ENCODE measurements at regions not wholly inside any gene's neighbourhood (a gene's known extent, or its start where the extent isn't known, plus 50 kb on each side); places are given as distances from the start of the nearest gene placed in this dataset.
A peak's percentile ranks its signal among the peaks of the same experiment; 100 is the strongest.
"Not testable (repeated sequence)": the region's sequence is repeated elsewhere in the genome, so short reads cannot be mapped to it uniquely, and the experiment has no call there.

DNA sequence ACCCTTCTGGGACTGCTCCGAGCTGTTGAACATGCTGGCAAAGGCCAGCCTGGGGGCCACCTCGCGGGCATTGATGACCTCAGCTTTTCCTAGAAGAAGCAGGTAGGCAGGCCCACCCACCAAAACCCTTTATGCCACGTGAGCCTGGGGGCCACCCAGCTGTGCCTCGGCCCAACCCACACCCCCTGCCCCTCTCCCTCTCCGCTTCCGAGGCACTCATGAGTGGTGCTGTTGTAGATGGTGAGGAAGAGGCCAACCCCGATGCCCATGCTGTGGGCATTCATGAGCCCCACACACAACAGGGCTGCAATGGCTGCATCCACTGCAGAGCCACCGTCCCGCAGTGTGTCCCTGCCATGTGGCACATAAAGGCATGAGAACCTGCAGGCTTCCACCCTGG, 118.6 kb upstream of the DGCR6 start:
- H3K27me3 ChIP-seq; H3K9me3 ChIP-seq; intact Hi-C loops (cut with DNase I); H3K36me3 ChIP-seq; H3K4me3 ChIP-seq; H3K27ac ChIP-seq; ATAC-seq; H3K4me1 ChIP-seq: not testable (repeated sequence)
- DNase-seq: peak in 2 of 5 donors; percentile 9 to 12
- 78 to 88% methylated on average over 5 of the region's 10 CpGs; no CpG with 5 or more reads in 2 of the 4 donors for WGBS, 4 donors

- ATAC-seq; intact Hi-C loops (cut with DNase I): not testable (repeated sequence)
- no CpG with 5 or more reads among the region's 8 CpGs for WGBS, 4 donors
Measured at GRCh38 chr22:18810379-18810778, 95.7 kb upstream of the DGCR6 start.

GRCh38 chr22:18819064-18819463, 87.1 kb upstream of the DGCR6 start:
- intact Hi-C loops (cut with DNase I); H3K4me1 ChIP-seq; ATAC-seq; H3K4me3 ChIP-seq; H3K9me3 ChIP-seq; H3K36me3 ChIP-seq; H3K27me3 ChIP-seq; H3K27ac ChIP-seq; DNase-seq: not testable (repeated sequence)
- WGBS, 4 donors: 38 to 90% (median 62%) methylated on average over 2 to 4 of the region's 4 CpGs

More at GRCh38 chr22:18810379-18810778, 95.7 kb upstream of the DGCR6 start:
- H3K4me1 ChIP-seq, DNase-seq, H3K27me3 ChIP-seq, H3K27ac ChIP-seq, H3K36me3 ChIP-seq, H3K4me3 ChIP-seq, H3K9me3 ChIP-seq: not testable (repeated sequence)

Data from heart left ventricle (tissue), 16 donors.